SIG-M5 treated with dmso at 0.1 percent for 504 hours (cell line): ENCODE measurements at regions not wholly inside any gene's neighbourhood (a gene's known extent, or its start where the extent isn't known, plus 50 kb on each side); places are given as distances from the start of the nearest gene placed in this dataset.

Experiments
- DNase-seq: peaks from one replicate; lab custom pipeline; 2025; ENCODE audit not compliant: unreplicated experiment; lab: John Stamatoyannopoulos, UW

- DNase-seq, result no peak
These were observed 155.4 kb downstream of the PRDM6 start for GRCh38 chr5:123244458-123244857.
